Left ventricle myocardium inferior (tissue), 1 donor: ENCODE measurements at regions not wholly inside any gene's neighbourhood (a gene's known extent, or its start where the extent isn't known, plus 50 kb on each side); places are given as distances from the start of the nearest gene placed in this dataset.

Source experiments
- DNase-seq: peaks from one replicate; pipeline ENCODE4 v3.0.0-alpha.2; 2020
- H3K27ac ChIP-seq: fragments of 200-600 bp; replicated peaks from 2 replicates; pipeline ENCODE4 v1.8.0; 2021
- H3K27me3 ChIP-seq: fragments of 200-600 bp; 2 replicates; pipeline ENCODE4 v1.8.0; 2021; ENCODE audit warnings: low read depth
- H3K36me3 ChIP-seq: fragments of 200-600 bp; 2 replicates; pipeline ENCODE4 v1.8.0; 2021
- H3K4me1 ChIP-seq: fragments of 200-600 bp; 2 replicates; pipeline ENCODE4 v1.8.0; 2021
- H3K4me3 ChIP-seq: fragments of 200-600 bp; 2 replicates; pipeline ENCODE4 v1.8.0; 2021; ENCODE audit warnings: mild to moderate bottlenecking, moderate library complexity
- H3K9me3 ChIP-seq: fragments of 200-600 bp; replicated peaks from 2 replicates; pipeline ENCODE4 v1.8.0; 2021
- CTCF ChIP-seq: fragments of 200-600 bp; IDR thresholded peaks from 2 replicates; pipeline ENCODE4 v1.8.0; 2021; ENCODE audit warnings: antibody characterized with exemption, mild to moderate bottlenecking, borderline replicate concordance
- intact Hi-C: fragments of 100-400 bp; cut with micrococcal nuclease; formaldehyde crosslinking; loops from one replicate; pipeline ENCODE4 v1.11.0; 2022
- donor health status: DM: no; HTN: yes; CAD: no; lungs with severe emphysema.

DNA sequence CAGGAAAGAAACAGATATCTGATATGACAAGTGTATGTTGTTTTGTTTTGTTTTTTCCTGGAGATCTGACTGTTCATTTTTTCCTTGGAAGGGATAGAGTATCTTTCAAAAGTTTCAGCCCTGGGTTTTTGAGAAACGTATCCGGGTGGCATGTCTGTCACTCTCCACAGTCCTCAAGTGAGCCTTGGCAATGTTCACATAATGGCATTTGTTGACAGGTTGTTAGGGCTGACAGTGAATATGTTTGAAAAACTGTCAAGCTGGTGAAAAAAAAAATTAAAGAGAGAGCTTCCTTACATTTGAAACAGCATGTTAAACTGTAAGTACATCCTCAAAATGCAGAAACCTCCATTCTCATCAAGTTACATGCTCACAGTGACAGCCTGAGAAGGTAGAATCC is 113.0 kb upstream of the DYNLRB2 start:
- Histone ChIP-seq H3K4me1 (no peaks in the 10 kb centered on the region), H3K27me3 (peaks cover 26% of the 10 kb centered on the region), H3K36me3 (no peaks in the 10 kb centered on the region), H3K27ac (no peak overlapping the region), H3K9me3 (peaks cover 12% of the 10 kb centered on the region), H3K4me3 (no peak overlapping the region)
- no peak for DNase-seq
- no peak for TF ChIP-seq CTCF
- intact Hi-C loops = no loop called here

GRCh38 chr16:80418517-80419355 is 122.1 kb upstream of the DYNLRB2 start:
- DNase-seq = no peak
- intact Hi-C loops = no loop called here
- Histone ChIP-seq H3K9me3 (no peaks in the 10 kb centered on the region), H3K27ac (no peak overlapping the region), H3K27me3 (no peaks in the 10 kb centered on the region), H3K4me3 (no peak overlapping the region), H3K4me1 (no peaks in the 10 kb centered on the region), H3K36me3 (no peaks in the 10 kb centered on the region)
- TF ChIP-seq CTCF = no peak

GRCh38 chr16:80417706-80418271 is 123.0 kb upstream of the DYNLRB2 start:
- no peaks in the 10 kb centered on the region for H3K27me3 ChIP-seq
- no peak for TF ChIP-seq CTCF
- no peak overlapping the region for H3K4me3 ChIP-seq
- no peaks in the 10 kb centered on the region for H3K36me3 ChIP-seq
- DNase-seq = no peak
- no peak overlapping the region for H3K27ac ChIP-seq
- no peaks in the 10 kb centered on the region for H3K9me3 ChIP-seq
- H3K4me1 ChIP-seq = no peaks in the 10 kb centered on the region
- intact Hi-C loops = no loop called here

DNA sequence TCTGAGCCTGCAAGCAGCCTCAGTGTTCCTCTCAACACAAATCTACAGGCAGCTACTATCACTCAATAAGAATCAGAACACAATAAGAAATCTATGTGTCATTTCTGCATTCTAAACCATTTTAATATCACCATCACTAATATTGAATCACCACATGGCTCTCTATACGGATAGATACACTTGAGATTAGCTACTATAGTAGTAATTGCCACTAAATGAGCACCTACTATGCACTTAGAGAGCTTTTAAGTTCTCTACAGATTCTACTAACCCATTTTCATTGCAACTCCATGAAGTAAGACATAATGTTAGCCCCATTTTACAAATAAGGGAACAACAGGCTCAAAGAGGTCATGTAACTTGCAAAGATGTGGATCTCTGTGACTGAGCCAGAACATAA is 132.8 kb upstream of the DYNLRB2 start:
- no peak for TF ChIP-seq CTCF
- no peaks in the 10 kb centered on the region for H3K4me1 ChIP-seq
- DNase-seq = no peak
- H3K36me3 ChIP-seq = no peaks in the 10 kb centered on the region
- H3K4me3 ChIP-seq = no peak overlapping the region
- H3K9me3 ChIP-seq = no peaks in the 10 kb centered on the region
- intact Hi-C loops = no loop called here
- no peak overlapping the region for H3K27ac ChIP-seq
- H3K27me3 ChIP-seq = no peaks in the 10 kb centered on the region

- TF ChIP-seq CTCF = no peak
- H3K9me3 ChIP-seq = no peaks in the 10 kb centered on the region
- no peaks in the 10 kb centered on the region for H3K36me3 ChIP-seq
- no peaks in the 10 kb centered on the region for H3K4me1 ChIP-seq
- H3K4me3 ChIP-seq = no peak overlapping the region
- intact Hi-C loops = no loop called here
- H3K27ac ChIP-seq = no peak overlapping the region
- no peak for DNase-seq
- H3K27me3 ChIP-seq = no peaks in the 10 kb centered on the region
Measured at GRCh38 chr16:80407265-80407987, 133.4 kb upstream of the DYNLRB2 start.
